CD4-positive, CD25-positive, alpha-beta regulatory T cell (primary cell): ENCODE measurements at regions not wholly inside any gene's neighbourhood (a gene's known extent, or its start where the extent isn't known, plus 50 kb on each side); places are given as distances from the start of the nearest gene placed in this dataset.

Experiments used
- ATAC-seq, 2 donors: fragments of 150-1000 bp; cut with Tn5 transposase; one replicate each; pipeline ENCODE4 v1.10.0; 2021; ENCODE audit warnings: low read depth in 2 of 2, moderate number of reproducible peaks in 2 of 2, moderate library complexity in 1 of 2
- DNase-seq, 3 donors: peaks; one replicate each; pipeline versions ENCODE4 v3.0.0 to v3.0.0-alpha.2; 2012 to 2022; ENCODE audit warnings: mixed read lengths in 1 of 3
- H3K27ac ChIP-seq: one replicate; pipeline ENCODE4 v1.7.0; 2013; ENCODE audit warnings: mild to moderate bottlenecking, low read length; ENCODE audit not compliant: insufficient read depth, poor library complexity, severe bottlenecking
- H3K27me3 ChIP-seq: one replicate; pipeline ENCODE4 v1.7.0; 2013; ENCODE audit warnings: low read length; ENCODE audit not compliant: control insufficient read depth, insufficient read depth
- H3K36me3 ChIP-seq: one replicate; pipeline ENCODE4 v1.7.0; 2013; ENCODE audit warnings: mild to moderate bottlenecking, low read length, moderate library complexity; ENCODE audit not compliant: control insufficient read depth, insufficient read depth
- H3K4me1 ChIP-seq: 2 replicates; pipeline ENCODE4 v1.7.0; 2013; ENCODE audit warnings: mild to moderate bottlenecking, low read length; ENCODE audit not compliant: insufficient read depth, control insufficient read depth, poor library complexity, severe bottlenecking
- H3K4me3 ChIP-seq: one replicate; pipeline ENCODE4 v1.7.0; 2013; ENCODE audit warnings: low read depth, mild to moderate bottlenecking, low read length, moderate library complexity
- H3K9me3 ChIP-seq, 2 experiments: 1 replicate in 1 of 2; 2 replicates in 1 of 2; pipeline ENCODE4 v1.7.0; 2013; ENCODE audit warnings: low read length in 2 of 2, mild to moderate bottlenecking in 1 of 2, moderate library complexity in 1 of 2; ENCODE audit not compliant: control insufficient read depth in 2 of 2
- H3K27ac Mint-ChIP-seq, 3 donors: one replicate each; pipeline ENCODE4 v1.8.0; 2020 to 2022; ENCODE audit warnings: mild to moderate bottlenecking in 3 of 3, mixed read lengths in 3 of 3, moderate library complexity in 2 of 3
- H3K27me3 Mint-ChIP-seq: one replicate; pipeline ENCODE4 v1.8.0; 2022; ENCODE audit warnings: mild to moderate bottlenecking, mixed read lengths
- H3K36me3 Mint-ChIP-seq: one replicate; pipeline ENCODE4 v1.8.0; 2020; ENCODE audit warnings: mixed read lengths
- H3K4me1 Mint-ChIP-seq, 4 donors: one replicate each; pipeline ENCODE4 v1.8.0; 2020 to 2022; ENCODE audit warnings: mixed read lengths in 4 of 4, mild to moderate bottlenecking in 1 of 4
- H3K4me3 Mint-ChIP-seq, 4 donors: one replicate each; pipeline ENCODE4 v1.8.0; 2020 to 2022; ENCODE audit warnings: mild to moderate bottlenecking in 4 of 4, mixed read lengths in 4 of 4, moderate library complexity in 3 of 4
- H3K9me3 Mint-ChIP-seq, 7 donors: one replicate each; pipeline ENCODE4 v1.8.0; 2020 to 2022; ENCODE audit warnings: mixed read lengths in 7 of 7, mild to moderate bottlenecking in 3 of 7, moderate library complexity in 2 of 7

- Mint-ChIP-seq H3K27ac (no peak overlapping the region), H3K4me3 (no peak overlapping the region), H3K27me3 (peaks cover 5% of the 10 kb centered on the region), H3K4me1 (no peaks in the 10 kb centered on the region), H3K9me3 (no peaks in the 10 kb centered on the region), H3K36me3 (no peaks in the 10 kb centered on the region)
- Histone ChIP-seq H3K9me3 (no peaks in the 10 kb centered on the region), H3K27ac (no peak overlapping the region), H3K27me3 (no peaks in the 10 kb centered on the region), H3K4me3 (no peak overlapping the region), H3K4me1 (no peaks in the 10 kb centered on the region), H3K36me3 (no peaks in the 10 kb centered on the region)
- DNase-seq (no peak), ATAC-seq (no peak)
Observed at GRCh38 chr4:74674750-74675149, 119.6 kb downstream of the BTC start.

- Histone ChIP-seq H3K4me1 (no peaks in the 10 kb centered on the region), H3K27ac (no peak overlapping the region), H3K4me3 (no peak overlapping the region), H3K9me3 (no peaks in the 10 kb centered on the region), H3K36me3 (no peaks in the 10 kb centered on the region), H3K27me3 (no peaks in the 10 kb centered on the region)
- Mint-ChIP-seq H3K4me1 (no peaks in the 10 kb centered on the region), H3K9me3 (peaks cover 0 to 2% (median 0%) of the 10 kb centered on the region in 7 donors), H3K36me3 (no peaks in the 10 kb centered on the region), H3K27me3 (peaks cover 5% of the 10 kb centered on the region), H3K27ac (no peak overlapping the region), H3K4me3 (no peak overlapping the region)
- ATAC-seq (no peak), DNase-seq (peak in 2 of 3 donors; percentile 8 to 26)
Observed at GRCh38 chr4:74675673-74676279, 118.5 kb downstream of the BTC start.

GRCh38 chr4:74682567-74683359 lies 111.6 kb downstream of the BTC start:
- no peak for DNase-seq
- Histone ChIP-seq H3K27ac (no peak overlapping the region), H3K9me3 (no peaks in the 10 kb centered on the region), H3K36me3 (no peaks in the 10 kb centered on the region), H3K4me3 (no peak overlapping the region), H3K4me1 (no peaks in the 10 kb centered on the region), H3K27me3 (no peaks in the 10 kb centered on the region)
- Mint-ChIP-seq H3K36me3 (no peaks in the 10 kb centered on the region), H3K27me3 (no peaks in the 10 kb centered on the region), H3K4me1 (no peaks in the 10 kb centered on the region), H3K9me3 (peaks cover 0 to 3% (median 0%) of the 10 kb centered on the region in 7 donors), H3K4me3 (no peak overlapping the region), H3K27ac (no peak overlapping the region)
- no peak for ATAC-seq

GRCh38 chr4:74692972-74693371 lies 101.4 kb downstream of the BTC start:
- no peak overlapping the region for H3K27ac Mint-ChIP-seq
- Histone ChIP-seq H3K4me1 (no peaks in the 10 kb centered on the region), H3K9me3 (no peaks in the 10 kb centered on the region), H3K36me3 (no peaks in the 10 kb centered on the region), H3K27me3 (no peaks in the 10 kb centered on the region), H3K27ac (no peak overlapping the region), H3K4me3 (no peak overlapping the region)
- no peak overlapping the region for H3K4me3 Mint-ChIP-seq
- ATAC-seq (no peak), DNase-seq (no peak)
- H3K27me3 Mint-ChIP-seq, result peaks cover 8% of the 10 kb centered on the region
- no peaks in the 10 kb centered on the region for H3K4me1 Mint-ChIP-seq
- H3K9me3 Mint-ChIP-seq, result peaks cover 0 to 6% (median 0%) of the 10 kb centered on the region in 7 donors
- no peaks in the 10 kb centered on the region for H3K36me3 Mint-ChIP-seq
